C4-2B (cell line): ENCODE measurements at regions not wholly inside any gene's neighbourhood (a gene's known extent, or its start where the extent isn't known, plus 50 kb on each side); places are given as distances from the start of the nearest gene placed in this dataset.

Experiments
- H3K27ac ChIP-seq: fragments of 450-650 bp; 2 replicates; pipeline ENCODE4 v1.5.1; 2017
- ZFX ChIP-seq: fragments of 450-650 bp; IDR thresholded peaks from 2 replicates; pipeline ENCODE4 v1.6.1; 2017
- TF ChIP-seq, protein P1 (sequence below): fragments of 450-650 bp; conservative IDR thresholded peaks from 2 replicates; pipeline ENCODE4 v1.5.1; 2017; ENCODE audit warnings: mild to moderate bottlenecking

DNA sequence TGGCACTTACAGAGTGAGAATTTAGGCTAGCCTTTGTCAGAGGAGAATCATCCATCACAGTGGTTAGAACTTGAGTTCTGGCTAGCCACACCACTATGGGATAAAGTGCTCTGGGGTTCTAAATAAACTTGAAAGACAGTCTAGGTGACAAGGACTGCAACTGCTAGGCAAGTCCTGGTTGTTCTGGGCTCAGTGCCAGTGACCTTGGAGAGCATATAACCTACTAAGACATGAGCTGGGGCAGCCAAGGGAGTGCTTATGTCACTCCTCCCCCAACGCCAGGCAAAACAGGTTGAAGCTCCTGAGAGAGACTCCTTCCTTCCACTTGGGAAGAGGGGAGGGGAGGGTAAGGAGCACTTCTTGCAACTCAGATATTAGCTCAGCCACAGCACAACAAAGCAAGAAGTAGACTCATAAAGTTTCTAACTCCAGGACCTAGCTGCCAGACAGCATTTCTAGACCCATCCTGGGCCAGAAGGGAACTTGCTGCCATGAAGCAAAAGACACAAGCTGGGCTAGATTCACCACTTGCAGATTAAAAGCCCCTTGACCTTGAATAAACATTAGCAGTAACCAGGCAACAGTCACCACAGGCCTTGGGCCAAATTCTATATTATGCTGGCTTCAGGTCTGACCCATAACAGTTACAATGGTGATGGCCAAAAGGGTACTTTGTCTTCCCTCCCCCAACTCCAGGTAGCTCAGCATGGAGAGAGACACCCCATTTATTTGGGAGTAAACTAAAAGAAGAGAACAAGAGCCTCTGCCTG is 963.7 kb downstream of the PLOD2 start:
- no peak for TF ChIP-seq ZFX
- TF ChIP-seq, protein P1, sequence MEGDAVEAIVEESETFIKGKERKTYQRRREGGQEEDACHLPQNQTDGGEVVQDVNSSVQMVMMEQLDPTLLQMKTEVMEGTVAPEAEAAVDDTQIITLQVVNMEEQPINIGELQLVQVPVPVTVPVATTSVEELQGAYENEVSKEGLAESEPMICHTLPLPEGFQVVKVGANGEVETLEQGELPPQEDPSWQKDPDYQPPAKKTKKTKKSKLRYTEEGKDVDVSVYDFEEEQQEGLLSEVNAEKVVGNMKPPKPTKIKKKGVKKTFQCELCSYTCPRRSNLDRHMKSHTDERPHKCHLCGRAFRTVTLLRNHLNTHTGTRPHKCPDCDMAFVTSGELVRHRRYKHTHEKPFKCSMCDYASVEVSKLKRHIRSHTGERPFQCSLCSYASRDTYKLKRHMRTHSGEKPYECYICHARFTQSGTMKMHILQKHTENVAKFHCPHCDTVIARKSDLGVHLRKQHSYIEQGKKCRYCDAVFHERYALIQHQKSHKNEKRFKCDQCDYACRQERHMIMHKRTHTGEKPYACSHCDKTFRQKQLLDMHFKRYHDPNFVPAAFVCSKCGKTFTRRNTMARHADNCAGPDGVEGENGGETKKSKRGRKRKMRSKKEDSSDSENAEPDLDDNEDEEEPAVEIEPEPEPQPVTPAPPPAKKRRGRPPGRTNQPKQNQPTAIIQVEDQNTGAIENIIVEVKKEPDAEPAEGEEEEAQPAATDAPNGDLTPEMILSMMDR, result no peak
- no peak overlapping the region; the same call in 1 of the 2 replicates for H3K27ac ChIP-seq

DNA sequence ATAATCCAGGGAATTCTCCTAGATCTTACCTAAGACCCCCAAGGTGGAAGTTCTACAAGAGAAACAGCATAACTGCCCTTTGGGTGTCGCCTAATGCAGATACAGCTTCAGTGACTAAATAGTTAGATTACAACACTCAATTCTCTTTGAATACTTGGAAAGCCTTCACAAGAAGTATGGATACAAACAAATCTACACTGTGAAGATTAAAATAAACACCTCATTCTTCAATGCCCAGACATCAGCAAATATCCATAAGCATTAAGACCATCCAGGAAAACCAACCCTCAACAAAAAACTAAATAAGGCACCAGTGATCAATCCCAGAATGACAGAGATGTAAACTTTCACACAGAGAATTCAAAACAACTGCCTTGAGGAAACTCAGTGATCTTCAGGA is 963.2 kb downstream of the PLOD2 start:
- H3K27ac ChIP-seq, result no peak overlapping the region; the same call in 1 of the 2 replicates
- TF ChIP-seq, protein P1, result no peak
- no peak for TF ChIP-seq ZFX

DNA sequence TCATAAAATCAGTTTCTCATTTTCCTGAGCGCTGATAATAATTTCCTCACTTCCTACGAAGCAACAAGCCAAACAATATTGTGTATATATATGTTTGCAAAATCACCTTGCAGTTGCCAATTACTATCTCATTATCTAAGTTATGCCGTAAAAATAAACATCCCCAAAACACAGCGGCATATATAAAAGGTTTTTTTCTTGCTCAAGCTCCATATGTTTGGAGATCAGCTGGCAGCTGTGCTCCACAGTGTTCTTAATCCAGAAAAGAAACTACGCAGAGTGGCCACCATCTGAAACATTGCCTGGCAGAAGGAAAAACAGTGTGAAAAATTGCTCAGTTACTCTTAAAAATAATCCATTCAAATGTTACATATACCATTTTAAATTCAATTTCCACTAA is 951.4 kb downstream of the PLOD2 start:
- H3K27ac ChIP-seq, result no peak overlapping the region
- TF ChIP-seq, protein P1, result no peak
- TF ChIP-seq ZFX, result no peak

DNA sequence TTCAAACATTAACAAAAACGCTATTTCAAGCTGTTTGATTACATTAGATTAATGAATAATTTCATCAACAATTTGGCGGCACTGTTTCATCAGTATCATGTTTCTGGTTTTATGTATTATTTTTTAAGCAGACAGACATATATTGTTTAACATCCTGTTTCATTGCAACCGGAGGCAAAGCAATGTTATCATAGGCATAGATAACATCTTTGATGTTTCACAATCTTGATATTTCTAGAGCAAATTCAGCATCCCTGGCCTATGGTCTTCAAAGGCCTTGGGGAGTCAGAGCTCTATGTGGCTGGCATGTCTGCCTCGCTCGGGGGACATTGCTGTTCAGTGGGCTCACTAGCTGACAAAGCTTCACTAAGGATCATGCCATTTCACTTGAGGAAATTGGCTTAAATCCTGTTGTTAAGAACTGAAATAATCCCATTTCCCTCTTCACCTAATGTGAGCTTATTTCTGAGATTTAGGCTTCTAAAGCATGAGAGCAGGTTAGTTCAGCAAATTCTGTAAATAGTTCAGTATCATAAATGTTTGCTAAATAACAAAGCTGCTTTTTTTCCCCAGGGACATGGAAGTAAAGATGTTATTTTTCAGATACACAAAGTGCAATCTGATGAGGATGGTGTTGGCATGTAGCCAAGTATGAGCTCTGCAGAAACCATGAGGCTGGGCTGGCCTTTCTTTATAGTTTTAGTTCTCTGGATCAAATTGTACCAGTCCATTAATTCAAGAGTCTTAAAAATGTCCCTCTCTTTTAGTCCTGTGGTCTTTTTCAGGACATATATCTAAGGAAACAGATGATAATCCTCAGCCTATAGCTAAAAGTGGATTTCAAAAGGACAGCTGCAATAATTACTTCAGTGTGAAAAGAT is 941.4 kb downstream of the PLOD2 start:
- no peak for TF ChIP-seq ZFX
- TF ChIP-seq, protein P1, result no peak
- no peak overlapping the region for H3K27ac ChIP-seq

DNA sequence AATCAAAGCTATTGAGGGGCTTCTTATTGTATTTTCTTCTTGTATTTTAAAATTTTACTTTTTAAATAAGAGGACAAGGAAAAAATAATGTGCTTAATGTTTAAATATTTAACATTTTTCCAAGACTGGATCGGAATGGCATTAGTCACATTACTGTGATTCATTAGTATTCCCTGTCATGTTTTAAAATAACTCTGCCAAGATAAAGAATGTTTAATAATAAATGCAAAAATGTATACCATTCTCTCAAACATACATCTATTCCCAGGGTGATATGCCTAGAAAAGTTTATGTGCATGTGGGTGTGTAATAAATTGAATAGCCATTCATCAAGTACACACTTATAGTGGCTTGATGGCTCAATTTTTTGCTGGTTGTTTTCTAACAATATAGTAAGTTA is 936.1 kb downstream of the PLOD2 start:
- no peak overlapping the region for H3K27ac ChIP-seq
- TF ChIP-seq, protein P1, result no peak
- no peak for TF ChIP-seq ZFX

DNA sequence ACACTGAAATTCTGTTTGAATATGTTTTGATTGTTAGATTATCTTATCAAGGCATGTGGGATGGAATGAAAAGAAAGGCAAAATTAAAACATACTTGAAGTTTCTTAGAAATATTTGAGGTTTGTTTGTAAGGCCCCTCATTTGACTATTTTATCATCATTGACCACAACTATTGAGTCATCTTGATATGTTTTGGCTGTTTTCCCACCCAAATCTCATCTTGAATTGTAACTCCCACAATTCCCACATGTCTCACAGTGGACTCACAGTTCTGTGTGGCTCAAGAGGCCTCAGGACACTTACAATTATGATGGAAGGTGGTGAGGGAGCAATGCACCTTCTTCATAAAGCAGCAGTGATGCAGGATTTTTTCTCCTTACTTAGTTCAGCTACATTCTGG is 917.1 kb downstream of the PLOD2 start:
- TF ChIP-seq, protein P1, result no peak
- TF ChIP-seq ZFX, result no peak
- no peak overlapping the region for H3K27ac ChIP-seq

DNA sequence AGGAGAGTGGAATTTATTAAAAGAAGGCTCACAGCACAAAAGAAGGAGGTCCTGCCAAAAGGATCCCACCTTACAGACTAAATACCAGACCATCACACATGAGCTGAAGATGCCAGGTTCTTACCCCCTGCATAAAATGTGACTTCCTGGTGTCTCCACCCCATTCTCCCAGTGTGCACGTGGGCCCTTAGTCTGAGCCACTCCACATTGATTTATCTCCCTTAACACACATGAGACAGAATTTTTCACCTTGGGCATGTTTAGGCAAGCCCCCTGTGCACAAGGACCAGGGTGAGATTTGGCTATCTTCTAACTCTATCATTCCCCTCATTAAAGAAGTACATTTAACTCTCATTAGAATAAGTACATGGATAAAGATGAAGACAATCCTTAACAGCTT is 916.7 kb downstream of the PLOD2 start:
- no peak overlapping the region for H3K27ac ChIP-seq
- TF ChIP-seq ZFX, result no peak
- TF ChIP-seq, protein P1, result no peak
